Stimulated activated CD8-positive, alpha-beta memory T cell treated with anti-CD3 and anti-CD28 coated beads, Interleukin-15, amount 100 ng/mL, for 1 hour (primary cell): ENCODE measurements at regions not wholly inside any gene's neighbourhood (a gene's known extent, or its start where the extent isn't known, plus 50 kb on each side); places are given as distances from the start of the nearest gene placed in this dataset.
"Not testable (repeated sequence)": the region's sequence is repeated elsewhere in the genome, so short reads cannot be mapped to it uniquely, and the experiment has no call there.

Source experiments
- DNase-seq: peaks from one replicate; pipeline ENCODE4 v3.0.0-alpha.2; 2020; ENCODE audit warnings: low read depth

DNA sequence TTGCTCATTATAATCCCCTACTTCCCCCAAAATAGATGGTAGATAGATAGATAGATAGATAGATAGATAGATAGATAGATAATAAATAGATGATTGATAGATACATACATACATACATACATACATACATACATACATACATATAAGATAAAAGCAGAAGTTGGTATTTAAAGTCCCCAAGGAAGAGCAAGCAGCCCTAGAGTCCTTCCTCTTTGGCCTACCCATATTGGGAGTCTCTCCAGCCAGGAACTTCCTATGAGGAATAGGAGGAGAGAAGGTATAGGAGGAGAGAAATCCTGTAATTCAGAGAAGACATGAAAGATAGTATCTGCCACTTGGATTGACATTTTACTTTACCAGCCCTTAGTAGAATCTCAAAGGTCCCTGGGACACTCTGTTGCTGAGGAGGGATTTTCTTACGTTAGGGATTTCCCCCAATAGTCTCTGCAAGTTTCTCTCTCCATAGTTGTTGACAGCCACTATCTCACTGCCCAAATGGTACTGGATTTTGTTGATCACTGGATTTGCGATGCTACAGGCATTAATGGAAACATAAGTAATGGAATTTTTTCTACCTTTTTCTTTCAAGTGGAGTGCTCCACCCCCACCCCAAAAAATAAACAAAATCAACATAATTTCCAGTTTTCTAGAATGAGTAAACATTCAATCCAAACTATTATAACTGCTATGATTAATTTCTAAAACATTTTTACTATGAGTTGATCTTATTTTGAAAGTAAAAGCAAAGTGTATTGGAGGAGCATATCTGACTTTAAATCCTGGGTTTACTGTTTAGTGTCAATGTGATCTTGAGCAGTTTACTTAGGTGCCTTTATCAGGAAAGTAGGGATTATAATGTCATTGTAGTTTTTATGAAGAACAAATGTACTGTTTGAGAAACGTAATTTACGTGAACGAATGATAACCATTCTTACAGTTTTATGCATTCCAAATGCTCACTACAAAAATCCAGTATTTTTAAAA is 93.2 kb upstream of the TNFSF4 start:
- no peak for DNase-seq

DNA sequence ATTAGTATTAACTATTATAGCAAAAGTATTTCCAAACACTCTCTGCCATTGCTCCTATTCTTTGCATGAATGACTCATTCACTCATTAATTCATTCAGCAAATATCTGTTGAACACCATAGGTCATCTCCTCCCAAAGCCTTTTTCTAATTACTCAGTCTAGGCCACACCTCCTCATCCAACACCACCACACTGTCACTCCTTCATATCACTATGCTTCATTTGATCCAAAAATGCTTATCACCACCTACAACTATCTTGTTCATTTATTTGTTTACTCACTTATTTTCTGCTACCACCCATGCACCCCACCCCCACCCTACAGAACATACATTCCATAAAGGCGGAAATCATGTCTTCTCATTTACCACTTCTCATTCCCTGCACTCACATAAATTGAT is 94.4 kb upstream of the TNFSF4 start:
- no peak for DNase-seq

DNA sequence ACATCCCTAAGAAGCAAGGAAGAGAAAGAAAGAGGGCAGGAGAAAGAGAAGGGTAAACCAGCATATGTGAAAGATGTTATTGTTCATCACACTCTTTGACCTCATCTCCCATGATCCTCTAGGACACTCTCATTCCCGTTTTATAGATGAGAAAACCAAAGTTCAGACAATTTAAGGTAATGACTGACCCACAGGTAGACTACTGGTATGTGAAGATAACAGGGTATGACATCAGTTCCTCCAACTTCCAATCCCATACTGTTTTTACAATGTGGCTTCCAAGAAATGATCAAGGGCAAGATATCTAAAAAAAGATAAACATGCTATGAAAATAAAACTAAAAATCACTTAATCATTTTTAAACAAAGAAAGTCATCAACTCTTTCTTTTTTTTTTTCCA is 95.2 kb upstream of the TNFSF4 start:
- no peak for DNase-seq

DNA sequence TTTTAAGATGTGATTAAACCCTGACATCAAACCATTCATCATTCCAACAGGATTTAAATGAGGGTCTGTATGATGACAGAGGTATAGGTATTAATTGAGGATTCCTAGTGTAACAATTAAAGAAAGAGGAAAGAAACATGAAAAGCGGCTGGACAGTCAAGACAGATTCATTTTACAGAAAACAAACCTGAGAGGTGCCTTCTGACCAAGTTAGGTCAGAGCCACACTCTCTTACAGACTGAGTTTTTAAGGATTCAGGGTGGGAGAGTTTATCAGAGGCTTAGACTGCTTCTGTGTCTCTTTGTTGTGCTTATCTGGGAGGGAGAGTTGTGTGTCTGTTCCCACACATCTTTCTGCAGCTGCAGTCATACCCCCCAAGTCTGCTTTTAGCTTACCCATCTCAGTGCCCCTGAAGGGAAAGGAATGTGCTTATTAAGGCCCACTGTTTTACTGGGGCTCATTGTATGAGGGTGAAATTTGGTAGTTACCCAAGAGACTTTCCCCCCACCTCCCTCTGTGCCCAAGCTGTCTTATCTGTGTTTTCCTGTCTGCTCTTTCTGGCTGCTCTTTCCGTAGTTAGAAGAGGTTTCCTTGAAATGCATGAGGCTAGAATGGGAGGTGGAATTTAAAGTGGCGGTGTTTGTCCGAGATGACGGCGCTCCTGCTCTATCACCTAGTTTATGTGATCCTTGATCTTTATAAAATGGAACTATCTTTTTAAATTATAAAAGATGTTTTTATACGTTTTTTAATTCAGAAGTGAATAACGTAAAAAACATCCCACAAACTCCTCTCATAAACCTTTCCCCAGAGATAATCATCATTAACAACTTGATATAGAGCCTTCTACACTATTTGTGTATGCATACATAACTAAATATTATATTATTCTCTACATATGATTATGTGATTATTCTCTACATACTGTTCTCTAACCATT is 96.0 kb upstream of the TNFSF4 start:
- no peak for DNase-seq

DNA sequence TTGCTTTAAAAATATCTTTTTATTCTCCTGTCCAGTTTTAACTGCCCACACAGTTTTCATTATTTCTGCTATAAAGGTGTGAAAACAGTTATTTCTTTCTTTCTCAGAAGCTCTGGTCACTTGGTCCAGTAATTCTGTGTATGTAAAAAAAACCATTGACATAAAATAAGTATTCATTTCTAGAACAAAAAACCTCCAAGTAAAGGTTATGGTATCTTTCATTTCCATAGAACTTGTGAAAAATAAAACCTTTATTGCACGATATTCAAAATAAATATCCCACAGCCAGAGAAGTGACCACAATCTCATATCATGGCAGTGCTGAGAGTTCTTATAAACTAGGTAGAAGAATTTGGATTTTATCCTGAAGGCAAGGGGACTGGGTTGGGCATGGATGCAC is 96.9 kb upstream of the TNFSF4 start:
- DNase-seq = no peak

DNA sequence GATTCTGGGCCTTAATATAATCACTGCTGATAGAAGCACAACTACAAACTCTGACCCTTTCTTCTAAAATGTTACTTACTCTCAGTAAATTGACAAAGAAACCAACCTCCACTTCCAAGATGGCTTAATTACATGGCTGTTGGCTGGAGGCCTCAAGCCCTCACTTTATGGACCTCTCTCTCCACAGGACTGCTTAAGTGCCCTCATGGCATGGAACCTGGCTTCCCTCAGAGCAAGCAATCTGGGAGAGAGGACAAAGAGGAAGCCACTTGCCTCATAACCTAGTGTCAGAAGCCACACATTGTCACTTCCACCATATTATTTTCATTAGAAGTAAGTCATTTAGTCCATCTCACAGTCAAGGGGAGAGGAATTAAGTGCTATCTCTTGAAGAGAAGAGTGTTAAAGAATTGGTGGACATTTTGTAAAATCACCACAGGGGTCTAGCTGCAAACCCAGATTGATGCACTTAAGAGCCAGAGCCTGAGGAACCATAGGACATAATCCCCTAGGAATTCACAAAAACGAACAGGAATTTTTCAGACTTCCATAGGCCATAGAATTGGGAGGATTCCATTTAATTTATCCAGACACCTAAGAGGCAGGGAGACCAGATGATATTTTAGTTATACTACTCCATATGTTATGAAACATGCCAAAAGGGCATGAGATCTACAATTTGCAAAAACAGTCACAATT is 97.5 kb upstream of the TNFSF4 start:
- DNase-seq = no peak

DNA sequence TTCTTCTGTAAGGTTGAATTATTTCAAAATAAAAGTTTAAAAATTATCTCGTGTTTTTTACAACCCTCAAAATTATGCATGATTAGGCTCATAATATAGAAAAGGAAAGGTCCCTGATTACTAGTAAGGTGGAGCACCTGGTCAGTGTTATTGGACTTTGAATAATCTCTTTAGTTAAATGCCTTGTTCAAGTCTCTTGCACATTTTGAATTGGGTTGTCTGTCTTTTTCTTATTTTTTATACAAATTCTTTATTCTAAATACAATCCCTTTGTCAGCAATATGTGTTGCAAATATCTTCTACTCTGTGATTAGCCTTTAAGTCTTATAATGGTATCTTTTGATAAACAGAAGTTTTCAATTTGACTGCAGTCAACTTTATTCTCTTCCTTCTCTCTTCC is 100.7 kb upstream of the TNFSF4 start:
- DNase-seq = no peak

DNA sequence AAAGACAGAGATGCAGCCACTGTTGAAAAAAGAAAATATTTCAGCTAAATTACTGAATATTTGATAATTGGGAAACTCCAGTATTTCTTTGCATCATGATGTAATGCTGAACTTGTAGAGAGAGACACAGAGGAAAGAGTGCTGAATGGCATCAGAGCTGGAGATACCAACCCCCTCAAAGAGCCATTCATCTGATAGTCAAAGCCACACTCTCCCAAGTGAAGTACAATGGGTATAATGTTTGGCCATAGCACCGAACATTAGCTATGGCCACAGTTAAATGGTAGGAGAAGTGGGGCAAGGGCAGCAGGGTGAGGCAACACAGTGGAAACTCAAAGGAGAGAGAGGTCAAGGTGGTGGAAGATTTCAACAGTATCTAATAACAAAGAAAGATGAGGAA is 107.5 kb upstream of the TNFSF4 start:
- no peak for DNase-seq

DNA sequence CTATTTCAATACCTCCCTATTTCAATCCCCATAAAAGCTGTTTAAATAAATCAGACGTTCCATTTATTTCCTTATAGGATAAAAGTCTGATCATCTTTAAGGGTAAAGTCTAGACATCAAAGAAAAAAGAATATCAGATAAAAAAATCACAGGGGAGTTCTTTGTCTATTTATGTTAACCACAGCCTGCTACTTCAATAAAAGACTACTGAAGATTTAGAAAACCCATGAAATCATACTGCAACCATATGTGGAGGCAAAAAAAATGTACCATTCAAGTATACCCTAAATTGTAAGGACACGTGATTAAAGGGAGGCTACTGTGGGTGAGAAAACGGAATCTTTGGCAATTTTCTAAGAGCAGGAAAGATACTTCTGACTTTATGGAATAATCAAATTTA is 108.2 kb upstream of the TNFSF4 start:
- no peak for DNase-seq

DNA sequence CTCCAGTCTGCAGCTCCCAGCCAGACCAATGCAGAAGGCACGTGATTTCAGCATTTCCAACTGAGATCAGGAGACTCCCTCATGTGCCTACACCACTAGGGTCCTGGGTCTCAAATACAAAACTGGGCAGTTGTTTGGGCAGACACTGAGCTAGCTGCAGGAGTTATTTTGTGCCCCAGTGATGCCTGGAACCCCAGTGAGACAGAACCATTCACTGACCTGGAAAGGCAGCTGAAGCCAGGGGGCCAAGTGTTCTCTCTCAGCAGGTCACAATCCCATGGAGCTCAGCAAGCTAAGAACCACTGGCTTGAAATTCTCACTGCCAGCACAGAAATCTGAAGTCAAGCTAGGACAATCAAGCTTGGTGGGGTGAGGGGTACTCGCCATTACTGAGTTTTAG is 111.7 kb upstream of the TNFSF4 start:
- no peak for DNase-seq

DNA sequence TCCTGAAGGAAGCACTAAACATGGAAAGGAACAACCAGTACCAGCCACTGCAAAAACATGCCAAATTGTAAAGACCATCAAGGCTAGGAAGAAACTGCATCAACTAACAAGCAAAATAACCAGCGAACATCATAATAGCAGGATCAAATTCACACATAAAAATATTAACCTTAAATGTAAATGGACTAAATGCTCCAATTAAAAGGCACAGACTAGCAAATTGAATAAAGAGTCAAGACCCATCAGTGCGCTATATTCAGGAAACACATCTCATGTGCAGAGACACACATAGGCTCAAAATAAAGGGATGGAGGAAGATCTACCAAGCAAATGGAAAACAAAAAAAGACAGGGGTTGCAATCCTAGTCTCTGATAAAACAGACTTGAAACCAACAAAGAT is 117.2 kb upstream of the TNFSF4 start:
- not testable (repeated sequence) for DNase-seq

DNA sequence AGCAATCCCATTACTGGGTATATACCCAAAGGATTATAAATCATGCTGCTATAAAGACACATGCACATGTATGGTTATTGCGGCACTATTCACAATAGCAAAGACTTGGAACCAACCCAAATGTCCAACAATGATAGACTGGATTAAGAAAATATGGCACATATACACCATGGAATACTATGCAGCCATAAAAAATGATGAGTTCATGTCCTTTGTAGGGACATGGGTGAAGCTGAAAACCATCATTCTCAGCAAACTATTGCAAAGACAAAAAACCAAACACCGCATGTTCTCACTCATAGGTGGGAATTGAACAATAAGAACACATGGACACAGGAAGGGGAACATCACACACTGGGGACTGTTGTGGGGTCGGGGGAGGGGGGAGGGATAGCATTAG is 120.9 kb upstream of the TNFSF4 start:
- DNase-seq = not testable (repeated sequence)

DNA sequence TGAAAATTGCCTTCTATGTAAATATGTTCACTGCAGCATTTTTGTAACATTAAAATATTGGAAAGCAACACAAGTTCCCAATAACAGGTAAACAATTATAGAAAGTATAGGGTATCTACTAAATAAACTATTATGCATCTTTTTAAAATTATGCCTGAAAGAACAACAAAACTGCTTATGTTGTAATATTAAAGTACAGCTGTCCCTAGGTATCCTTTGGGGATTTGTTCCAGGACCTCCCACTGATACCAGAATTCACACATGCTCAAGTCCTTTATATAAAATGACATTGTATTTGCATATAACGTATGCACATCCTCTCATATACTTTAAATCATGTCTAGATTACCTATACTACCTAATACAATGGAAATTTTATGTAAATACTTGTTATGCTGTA is 121.8 kb upstream of the TNFSF4 start:
- no peak for DNase-seq

DNA sequence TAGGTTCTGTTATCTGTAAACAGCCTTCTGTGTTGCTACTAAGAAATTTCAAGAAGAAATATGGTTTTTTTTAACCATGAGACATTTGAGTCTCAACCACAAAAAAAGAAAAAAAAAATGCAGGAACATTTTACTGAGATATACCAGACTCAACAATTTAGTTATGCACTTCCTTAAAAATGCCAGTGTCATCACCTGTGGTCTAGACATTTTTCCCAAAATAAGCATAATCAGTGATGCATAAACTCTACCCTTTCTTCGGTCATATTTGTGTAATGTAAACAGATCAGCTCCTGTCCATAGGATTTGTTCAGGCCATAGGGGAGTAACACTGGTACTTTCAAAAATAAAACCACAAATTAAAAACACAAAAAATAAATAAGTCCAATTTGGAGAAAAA is 122.6 kb upstream of the TNFSF4 start:
- no peak for DNase-seq

DNA sequence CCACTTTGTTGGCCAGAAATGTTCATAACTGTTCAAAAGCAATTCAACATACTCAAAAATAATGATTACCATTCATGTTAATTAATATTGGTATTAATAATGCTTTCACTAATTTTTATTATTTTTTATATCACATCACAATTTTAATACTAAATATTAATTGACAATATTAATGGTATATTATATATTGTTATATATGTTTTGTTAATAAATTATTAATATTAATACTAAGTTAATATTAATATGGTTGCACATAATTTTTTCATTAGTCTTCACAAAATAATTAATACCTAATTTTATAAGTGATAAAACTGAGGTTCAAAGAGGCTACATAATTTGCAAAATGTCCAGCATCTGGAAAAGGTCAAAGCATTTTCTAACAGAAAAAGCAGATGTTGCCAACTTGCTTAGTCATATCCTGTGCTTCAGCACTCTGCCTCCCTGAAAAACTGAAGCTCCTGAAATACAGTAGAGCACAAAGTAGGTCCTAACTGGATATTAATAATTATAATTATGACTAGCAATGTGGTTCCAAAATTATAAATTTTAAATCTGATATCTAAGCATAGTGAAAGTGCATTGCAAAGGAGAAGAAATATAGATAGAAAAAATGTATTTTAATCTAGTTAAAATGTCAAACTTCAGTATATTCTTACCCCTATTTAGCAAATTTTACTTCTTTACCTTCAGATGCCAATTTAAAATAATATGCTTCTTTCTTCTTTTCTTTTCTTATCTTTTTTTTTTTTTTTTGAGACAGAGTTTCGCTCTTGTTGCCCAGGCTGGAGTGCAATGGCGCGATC is 123.2 kb upstream of the TNFSF4 start:
- DNase-seq = no peak

DNA sequence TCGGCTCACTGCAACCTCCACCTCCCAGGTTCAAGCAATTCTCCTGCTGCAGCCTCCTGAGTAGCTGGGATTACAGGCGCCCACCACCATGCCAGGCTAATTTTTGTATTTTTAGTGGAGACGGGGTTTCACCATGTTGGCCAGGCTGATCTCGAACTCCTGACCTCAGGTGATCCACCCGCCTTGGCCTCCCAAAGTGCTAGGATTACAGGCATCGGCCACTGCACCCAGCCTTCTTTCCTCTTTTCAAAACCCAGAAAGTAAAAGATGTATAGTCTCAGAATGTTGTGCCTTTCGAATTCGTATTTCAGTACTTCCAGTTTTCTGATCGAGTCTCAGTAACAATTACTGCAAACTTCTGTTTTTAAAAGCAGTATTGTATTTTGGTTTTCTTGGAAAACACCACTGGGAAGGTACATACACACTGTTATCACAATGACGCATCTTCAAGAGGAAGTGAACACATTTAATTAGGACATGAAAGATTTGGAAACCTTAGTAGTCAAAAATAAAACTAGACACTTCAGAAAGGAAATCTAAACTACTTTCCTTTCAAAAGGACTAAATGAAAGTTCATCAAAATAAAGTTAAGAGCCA is 123.9 kb upstream of the TNFSF4 start:
- not testable (repeated sequence) for DNase-seq

DNA sequence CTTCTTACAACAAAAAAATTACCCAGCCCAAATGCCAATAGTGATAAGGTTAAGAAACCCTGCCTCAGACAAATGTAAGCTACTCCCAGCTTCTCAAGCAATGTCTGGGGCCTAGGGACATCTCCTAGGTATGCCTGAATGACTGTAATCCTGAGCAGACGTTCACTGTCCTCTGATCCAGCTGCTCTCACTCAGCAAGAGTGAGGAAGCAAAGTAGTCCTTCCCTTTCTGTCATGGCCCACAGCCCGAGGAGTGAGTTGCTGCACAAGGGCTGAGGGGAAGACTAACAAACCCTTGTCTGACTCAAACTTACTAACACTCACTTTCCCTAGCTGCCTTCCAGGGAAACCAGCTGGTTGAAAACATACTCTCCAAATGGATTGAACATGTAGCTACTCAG is 124.9 kb upstream of the TNFSF4 start:
- no peak for DNase-seq

DNA sequence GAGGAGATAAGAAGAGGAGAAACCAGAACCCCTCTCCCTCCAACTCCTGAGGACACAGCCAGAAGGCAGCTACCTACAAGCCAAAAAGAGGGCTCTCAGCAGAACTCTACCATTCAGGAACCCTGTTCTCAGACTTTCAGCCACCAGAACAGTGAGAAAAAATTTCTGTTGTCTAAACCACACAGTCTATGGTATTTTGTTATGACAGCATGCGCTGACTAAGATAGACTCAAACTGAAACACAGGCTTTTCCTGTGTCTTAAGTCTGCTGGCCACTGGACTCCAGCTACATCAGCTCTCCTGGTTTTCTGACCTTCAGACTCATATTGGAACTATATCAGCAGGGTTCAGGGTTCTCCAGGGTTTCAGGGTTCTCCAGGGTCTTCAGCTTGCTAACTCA is 126.5 kb upstream of the TNFSF4 start:
- DNase-seq = no peak

DNA sequence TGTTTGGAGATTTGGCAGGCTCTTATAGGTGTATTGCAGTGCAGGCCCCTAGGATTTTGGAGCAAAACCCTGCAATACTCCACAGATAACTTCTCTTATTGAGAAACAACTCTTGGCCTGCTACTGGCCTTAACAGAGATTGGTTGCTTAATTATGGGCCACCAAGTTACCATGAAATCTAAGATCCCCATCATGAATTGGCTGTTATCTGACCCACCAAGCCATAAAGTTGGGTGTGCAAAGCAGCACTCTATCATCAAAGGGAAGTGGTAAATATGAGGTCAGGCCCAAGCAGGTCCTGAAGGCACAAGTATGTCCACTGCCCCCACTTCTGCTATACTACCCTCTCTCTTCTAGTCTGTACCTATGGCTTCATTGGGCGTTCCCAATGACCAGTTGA is 130.0 kb upstream of the TNFSF4 start:
- DNase-seq = no peak

DNA sequence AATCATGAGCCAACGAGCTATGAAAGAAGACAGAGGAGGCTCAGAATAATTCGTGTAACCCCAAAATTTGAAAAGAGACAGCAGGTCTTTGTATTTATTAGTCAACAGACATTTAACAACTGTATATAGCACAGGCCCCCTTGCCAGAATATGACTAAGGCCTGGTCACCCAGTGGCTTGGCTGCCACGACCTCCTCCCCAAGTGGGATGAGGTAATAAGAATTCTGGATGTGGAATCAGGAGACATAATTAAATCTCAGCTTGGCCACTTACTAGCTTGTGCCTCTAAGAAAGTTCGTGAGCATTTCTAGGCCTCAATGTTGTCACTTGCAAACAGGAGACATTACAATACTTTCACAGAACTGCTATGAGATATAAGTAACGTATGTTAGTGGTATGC is 134.2 kb upstream of the TNFSF4 start:
- no peak for DNase-seq

DNA sequence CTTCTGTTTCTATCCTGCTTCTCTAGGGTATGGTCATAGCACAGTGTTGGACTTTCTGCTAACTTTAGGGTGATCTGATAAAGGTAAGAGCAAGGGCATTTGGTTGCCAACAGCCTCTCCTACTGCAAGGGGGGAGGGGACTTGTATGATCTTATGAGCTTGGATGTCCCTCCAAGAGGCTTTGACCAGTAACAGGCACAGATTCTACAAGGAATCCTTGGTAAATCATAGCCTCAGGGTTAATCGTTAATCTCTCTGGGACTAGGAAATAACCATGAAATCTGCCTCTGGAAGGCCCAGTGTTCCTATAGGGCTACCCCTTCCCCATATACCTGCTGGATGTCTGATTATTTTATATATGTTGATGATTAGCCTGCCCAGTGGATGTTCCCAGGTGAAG is 134.8 kb upstream of the TNFSF4 start:
- no peak for DNase-seq
